CD4-positive, alpha-beta T cell treated with Interleukin-17A for 1 hour (primary cell): ENCODE measurements at regions not wholly inside any gene's neighbourhood (a gene's known extent, or its start where the extent isn't known, plus 50 kb on each side); places are given as distances from the start of the nearest gene placed in this dataset.

ENCODE experiments used
- DNase-seq: peaks from one replicate; pipeline ENCODE4 v3.0.0-alpha.2; 2020

- no peak for DNase-seq
Measured at GRCh38 chr15:97730315-97730714, 230.2 kb upstream of the ARRDC4 start.

- DNase-seq: no peak
Measured at GRCh38 chr15:97731859-97732258, 228.6 kb upstream of the ARRDC4 start.

- no peak for DNase-seq
Measured at GRCh38 chr15:97733373-97733772, 227.1 kb upstream of the ARRDC4 start.

GRCh38 chr15:97736748-97737147 is 223.8 kb upstream of the ARRDC4 start:
- no peak for DNase-seq

- peak; percentile 5 for DNase-seq
Measured at GRCh38 chr15:97745481-97746071, 214.9 kb upstream of the ARRDC4 start.

GRCh38 chr15:97747342-97747741 is 213.2 kb upstream of the ARRDC4 start:
- no peak for DNase-seq

GRCh38 chr15:97748576-97748975 is 211.9 kb upstream of the ARRDC4 start:
- DNase-seq: no peak

GRCh38 chr15:97750060-97750459 is 210.4 kb upstream of the ARRDC4 start:
- DNase-seq: no peak

GRCh38 chr15:97755726-97756125 is 204.8 kb upstream of the ARRDC4 start:
- DNase-seq: no peak

GRCh38 chr15:97759363-97759762 is 201.1 kb upstream of the ARRDC4 start:
- DNase-seq: no peak

GRCh38 chr15:97761110-97761509 is 199.4 kb upstream of the ARRDC4 start:
- DNase-seq: no peak

- no peak for DNase-seq
Measured at GRCh38 chr15:97783240-97783639, 177.3 kb upstream of the ARRDC4 start.

GRCh38 chr15:97786741-97787140 is 173.8 kb upstream of the ARRDC4 start:
- DNase-seq: no peak

- no peak for DNase-seq
Measured at GRCh38 chr15:97790180-97790579, 170.3 kb upstream of the ARRDC4 start.

GRCh38 chr15:97791824-97792792 is 168.4 kb upstream of the ARRDC4 start:
- no peak for DNase-seq

GRCh38 chr15:97804950-97805349 is 155.6 kb upstream of the ARRDC4 start:
- no peak for DNase-seq

GRCh38 chr15:97806766-97807165 is 153.7 kb upstream of the ARRDC4 start:
- no peak for DNase-seq

GRCh38 chr15:97815835-97816234 is 144.7 kb upstream of the ARRDC4 start:
- no peak for DNase-seq

GRCh38 chr15:97817276-97817890 is 143.1 kb upstream of the ARRDC4 start:
- no peak for DNase-seq

- no peak for DNase-seq
Measured at GRCh38 chr15:97836003-97836402, 124.5 kb upstream of the ARRDC4 start.

- no peak for DNase-seq
Measured at GRCh38 chr15:97837896-97838295, 122.6 kb upstream of the ARRDC4 start.

- DNase-seq: no peak
Measured at GRCh38 chr15:97838606-97839210, 121.8 kb upstream of the ARRDC4 start.

GRCh38 chr15:97840501-97840900 is 120.0 kb upstream of the ARRDC4 start:
- DNase-seq: no peak
